ENCODE measurements at regions not wholly inside any gene's neighbourhood (a gene's known extent, or its start where the extent isn't known, plus 50 kb on each side); places are given as distances from the start of the nearest gene placed in this dataset.
A peak's percentile ranks its signal among the peaks of the same experiment; 100 is the strongest.

DNA sequence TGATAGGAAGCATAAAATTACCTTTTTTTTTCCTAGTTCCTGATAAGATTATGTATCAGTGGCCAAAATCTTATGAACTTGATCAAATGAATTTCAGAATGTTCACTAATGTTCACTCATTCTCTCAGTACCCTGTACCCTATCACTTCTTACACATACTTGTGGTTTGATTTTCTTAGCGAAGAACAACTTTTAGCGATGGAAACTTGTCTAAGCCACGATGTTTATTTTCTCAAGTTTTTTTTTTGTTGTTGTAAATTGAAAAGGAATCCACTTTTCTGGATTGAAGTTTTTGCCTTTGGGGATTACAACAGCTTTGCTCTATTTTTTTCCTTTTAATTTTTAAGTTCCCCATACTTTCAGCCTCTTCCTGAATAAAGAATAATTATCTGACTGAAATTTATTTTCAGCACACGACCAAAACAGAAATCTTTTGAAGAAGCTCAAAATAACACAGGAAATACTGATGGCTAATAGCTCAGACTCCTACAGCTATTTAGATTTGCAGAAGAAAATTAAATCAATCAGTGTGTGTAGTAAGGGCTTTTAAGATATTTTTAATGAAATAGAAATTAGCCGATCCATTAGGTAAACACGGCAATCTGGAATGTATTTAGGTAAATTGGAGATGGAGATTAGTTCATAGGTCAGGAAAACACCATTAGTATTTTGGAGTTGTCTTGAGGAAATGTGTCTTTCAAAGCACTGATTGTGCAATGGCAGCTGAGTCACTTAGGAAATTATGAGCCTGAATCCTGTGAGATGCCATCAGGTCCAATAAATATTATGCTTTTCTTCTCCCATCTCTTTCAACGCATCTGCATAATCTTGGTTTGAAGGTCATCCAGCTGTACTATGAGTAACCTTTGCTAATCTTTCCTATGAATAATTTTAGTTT lies 217.5 kb downstream of the GJA1 start:
- ATAC-seq (no peak), DNase-seq (ENCODE audit: low read depth, low spot score) (peak; percentile 82)
- ChIA-PET CTCF (no interaction called here), POLR2A (no interaction called here)
- Histone ChIP-seq H3K9me3 (ENCODE audit: control insufficient read depth, insufficient read depth, low read depth, low read length) (no peaks in the 10 kb centered on the region), H3K27me3 (ENCODE audit: control insufficient read depth, insufficient read depth, low read length) (no peaks in the 10 kb centered on the region), H3K4me1 (ENCODE audit: control insufficient read depth, insufficient read depth, low read length) (no peaks in the 10 kb centered on the region), H3K4me3 (ENCODE audit: low read depth in 2 of 2, low read length in 2 of 2) (no peak overlapping the region), H3K36me3 (ENCODE audit: control insufficient read depth, insufficient read depth, low read length) (no peaks in the 10 kb centered on the region), H3K27ac (ENCODE audit: low read length) (no peak overlapping the region)
- in situ Hi-C loops (cut with HindIII; ENCODE audit: low pct_unique_long_range_greater_than_20kb, low sequenced_read_pairs) (no loop called here), intact Hi-C loops (cut with micrococcal nuclease; ENCODE audit: unreplicated experiment) (no loop called here)
- TF ChIP-seq POLR2AphosphoS5 (IDR thresholded peaks at IDR 0.05; ENCODE audit: low read depth, low read length) (no peak), SIN3A (IDR thresholded peaks at IDR 0.05; ENCODE audit: borderline replicate concordance, insufficient read depth, low read depth, low read length) (no peak), TCF7L2 (IDR thresholded peaks at IDR 0.05; ENCODE audit: low read depth, low read length) (no peak)
- TF ChIP-seq, protein P1, sequence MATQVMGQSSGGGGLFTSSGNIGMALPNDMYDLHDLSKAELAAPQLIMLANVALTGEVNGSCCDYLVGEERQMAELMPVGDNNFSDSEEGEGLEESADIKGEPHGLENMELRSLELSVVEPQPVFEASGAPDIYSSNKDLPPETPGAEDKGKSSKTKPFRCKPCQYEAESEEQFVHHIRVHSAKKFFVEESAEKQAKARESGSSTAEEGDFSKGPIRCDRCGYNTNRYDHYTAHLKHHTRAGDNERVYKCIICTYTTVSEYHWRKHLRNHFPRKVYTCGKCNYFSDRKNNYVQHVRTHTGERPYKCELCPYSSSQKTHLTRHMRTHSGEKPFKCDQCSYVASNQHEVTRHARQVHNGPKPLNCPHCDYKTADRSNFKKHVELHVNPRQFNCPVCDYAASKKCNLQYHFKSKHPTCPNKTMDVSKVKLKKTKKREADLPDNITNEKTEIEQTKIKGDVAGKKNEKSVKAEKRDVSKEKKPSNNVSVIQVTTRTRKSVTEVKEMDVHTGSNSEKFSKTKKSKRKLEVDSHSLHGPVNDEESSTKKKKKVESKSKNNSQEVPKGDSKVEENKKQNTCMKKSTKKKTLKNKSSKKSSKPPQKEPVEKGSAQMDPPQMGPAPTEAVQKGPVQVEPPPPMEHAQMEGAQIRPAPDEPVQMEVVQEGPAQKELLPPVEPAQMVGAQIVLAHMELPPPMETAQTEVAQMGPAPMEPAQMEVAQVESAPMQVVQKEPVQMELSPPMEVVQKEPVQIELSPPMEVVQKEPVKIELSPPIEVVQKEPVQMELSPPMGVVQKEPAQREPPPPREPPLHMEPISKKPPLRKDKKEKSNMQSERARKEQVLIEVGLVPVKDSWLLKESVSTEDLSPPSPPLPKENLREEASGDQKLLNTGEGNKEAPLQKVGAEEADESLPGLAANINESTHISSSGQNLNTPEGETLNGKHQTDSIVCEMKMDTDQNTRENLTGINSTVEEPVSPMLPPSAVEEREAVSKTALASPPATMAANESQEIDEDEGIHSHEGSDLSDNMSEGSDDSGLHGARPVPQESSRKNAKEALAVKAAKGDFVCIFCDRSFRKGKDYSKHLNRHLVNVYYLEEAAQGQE (IDR thresholded peaks at IDR 0.05; ENCODE audit: insufficient read depth in 1 of 2, low read depth in 2 of 2, low read length in 1 of 2): no peak
- TF ChIP-seq, protein P2, sequence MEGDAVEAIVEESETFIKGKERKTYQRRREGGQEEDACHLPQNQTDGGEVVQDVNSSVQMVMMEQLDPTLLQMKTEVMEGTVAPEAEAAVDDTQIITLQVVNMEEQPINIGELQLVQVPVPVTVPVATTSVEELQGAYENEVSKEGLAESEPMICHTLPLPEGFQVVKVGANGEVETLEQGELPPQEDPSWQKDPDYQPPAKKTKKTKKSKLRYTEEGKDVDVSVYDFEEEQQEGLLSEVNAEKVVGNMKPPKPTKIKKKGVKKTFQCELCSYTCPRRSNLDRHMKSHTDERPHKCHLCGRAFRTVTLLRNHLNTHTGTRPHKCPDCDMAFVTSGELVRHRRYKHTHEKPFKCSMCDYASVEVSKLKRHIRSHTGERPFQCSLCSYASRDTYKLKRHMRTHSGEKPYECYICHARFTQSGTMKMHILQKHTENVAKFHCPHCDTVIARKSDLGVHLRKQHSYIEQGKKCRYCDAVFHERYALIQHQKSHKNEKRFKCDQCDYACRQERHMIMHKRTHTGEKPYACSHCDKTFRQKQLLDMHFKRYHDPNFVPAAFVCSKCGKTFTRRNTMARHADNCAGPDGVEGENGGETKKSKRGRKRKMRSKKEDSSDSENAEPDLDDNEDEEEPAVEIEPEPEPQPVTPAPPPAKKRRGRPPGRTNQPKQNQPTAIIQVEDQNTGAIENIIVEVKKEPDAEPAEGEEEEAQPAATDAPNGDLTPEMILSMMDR (IDR thresholded peaks at IDR 0.05): no peak
- no TSS peak for BruUV-seq (replicated peaks)

DNA sequence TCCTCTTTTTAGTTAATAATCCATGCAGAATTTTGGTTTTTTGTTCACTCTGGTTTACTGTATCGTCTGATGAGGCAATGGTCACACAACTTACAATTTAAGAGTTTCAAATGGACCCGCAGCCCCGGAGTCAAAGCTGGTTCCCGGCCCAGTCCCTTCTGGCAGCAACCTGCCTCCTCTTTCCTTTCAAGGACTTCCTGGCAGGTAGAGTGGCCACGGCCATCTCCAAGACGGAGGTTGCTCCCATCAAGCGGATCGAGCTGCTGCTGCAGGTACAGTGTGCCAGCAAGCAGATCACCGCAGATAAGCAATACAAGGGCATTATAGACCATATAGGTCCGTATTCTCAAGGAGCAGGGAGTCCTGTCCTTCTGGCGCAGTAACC lies 218.2 kb downstream of the GJA1 start:
- DNase-seq (ENCODE audit: low read depth, low spot score) (no peak), ATAC-seq (no peak)
- intact Hi-C loops (cut with micrococcal nuclease; ENCODE audit: unreplicated experiment) (no loop called here), in situ Hi-C loops (cut with HindIII; ENCODE audit: low pct_unique_long_range_greater_than_20kb, low sequenced_read_pairs) (no loop called here)
- Histone ChIP-seq H3K4me3 (ENCODE audit: low read depth in 2 of 2, low read length in 2 of 2) (no peak overlapping the region), H3K36me3 (ENCODE audit: control insufficient read depth, insufficient read depth, low read length) (no peaks in the 10 kb centered on the region), H3K27me3 (ENCODE audit: control insufficient read depth, insufficient read depth, low read length) (no peaks in the 10 kb centered on the region), H3K27ac (ENCODE audit: low read length) (no peak overlapping the region), H3K4me1 (ENCODE audit: control insufficient read depth, insufficient read depth, low read length) (no peaks in the 10 kb centered on the region), H3K9me3 (ENCODE audit: control insufficient read depth, insufficient read depth, low read depth, low read length) (no peaks in the 10 kb centered on the region)
- ChIA-PET POLR2A (no interaction called here), CTCF (no interaction called here)
- TF ChIP-seq TCF7L2 (IDR thresholded peaks at IDR 0.05; ENCODE audit: low read depth, low read length): no peak
- TF ChIP-seq, protein P2 (IDR thresholded peaks at IDR 0.05): no peak
- TF ChIP-seq, protein P1 (IDR thresholded peaks at IDR 0.05; ENCODE audit: insufficient read depth in 1 of 2, low read depth in 2 of 2, low read length in 1 of 2): no peak
- no peak for TF ChIP-seq SIN3A (IDR thresholded peaks at IDR 0.05; ENCODE audit: borderline replicate concordance, insufficient read depth, low read depth, low read length)
- no peak for TF ChIP-seq POLR2AphosphoS5 (IDR thresholded peaks at IDR 0.05; ENCODE audit: low read depth, low read length)
- no TSS peak for BruUV-seq (replicated peaks)

Measured in Panc1 (cell line).